PC-9 (cell line): ENCODE measurements at regions not wholly inside any gene's neighbourhood (a gene's known extent, or its start where the extent isn't known, plus 50 kb on each side); places are given as distances from the start of the nearest gene placed in this dataset.

Experiments
- BruUV-seq: library from RNA; stranded (reverse); fragments of 400-500 nt; replicated peaks from 2 replicates; lab custom pipeline; 2021; lab: Mats Ljungman, UMichigan
- CTCF ChIA-PET: fragments of 300-600 bp; sonication (Branson Sonifier 250); formaldehyde crosslinking; loops from one replicate; lab custom pipeline; 2022; ENCODE audit warnings: antibody characterized with exemption; lab: Charles Lee
- POLR2A ChIA-PET: fragments of 300-600 bp; sonication (Branson Sonifier 250); formaldehyde crosslinking; loops from one replicate; lab custom pipeline; 2022; ENCODE audit warnings: antibody characterized with exemption; ENCODE audit not compliant: unreplicated experiment; lab: Charles Lee
- DNase-seq, 2 experiments: peaks; one replicate each; pipeline versions ENCODE4 v3.0.0 to v3.0.0-alpha.2; 2015 to 2022; ENCODE audit warnings: mixed read lengths in 1 of 2
- H2AFZ ChIP-seq: fragments of 200-600 bp; sonication (generic); 2 replicates; pipeline ENCODE4 v1.8.1; 2017; ENCODE audit warnings: antibody characterized with exemption
- H3F3A ChIP-seq: fragments of 200-600 bp; sonication (generic); 2 replicates; pipeline ENCODE4 v1.8.1; 2017; ENCODE audit warnings: antibody characterized with exemption, mild to moderate bottlenecking, low read depth; ENCODE audit not compliant: insufficient read depth
- H3K27ac ChIP-seq: fragments of 200-600 bp; sonication (generic); 2 replicates; pipeline ENCODE4 v1.6.1; 2016; ENCODE audit warnings: mixed run types
- H3K27me3 ChIP-seq: fragments of 200-600 bp; sonication (generic); 2 replicates; pipeline ENCODE4 v1.6.1; 2016; ENCODE audit warnings: low read depth, mixed run types; ENCODE audit not compliant: insufficient read depth
- H3K36me3 ChIP-seq: fragments of 200-600 bp; sonication (generic); 2 replicates; pipeline ENCODE4 v1.6.1; 2016; ENCODE audit warnings: low read depth, mixed run types
- H3K4me1 ChIP-seq: fragments of 200-600 bp; sonication (generic); replicated peaks from 2 replicates; pipeline ENCODE4 v1.6.1; 2016; ENCODE audit warnings: mixed run types; ENCODE audit not compliant: insufficient read depth
- H3K4me2 ChIP-seq: fragments of 200-600 bp; sonication (generic); 2 replicates; pipeline ENCODE4 v1.6.1; 2017; ENCODE audit warnings: mixed run types
- H3K4me3 ChIP-seq: fragments of 200-600 bp; sonication (generic); 2 replicates; pipeline ENCODE4 v1.6.1; 2016; ENCODE audit warnings: mixed run types
- H3K79me2 ChIP-seq: fragments of 200-600 bp; sonication (generic); 2 replicates; pipeline ENCODE4 v1.6.1; 2017; ENCODE audit warnings: low read depth, mixed run types
- H3K9me2 ChIP-seq: fragments of 200-600 bp; sonication (generic); 2 replicates; pipeline ENCODE4 v1.8.1; 2017; ENCODE audit warnings: mild to moderate bottlenecking; ENCODE audit not compliant: insufficient read depth
- H3K9me3 ChIP-seq: fragments of 200-600 bp; sonication (generic); 2 replicates; pipeline ENCODE4 v1.8.1; 2016; ENCODE audit warnings: low read depth; ENCODE audit not compliant: insufficient read depth
- H4K20me1 ChIP-seq: fragments of 200-600 bp; sonication (generic); 2 replicates; pipeline ENCODE4 v1.8.1; 2017; ENCODE audit not compliant: insufficient read depth
- EZH2 ChIP-seq: fragments of 200-600 bp; sonication (generic); IDR thresholded peaks from 2 replicates; pipeline ENCODE4 v1.8.0; 2017; ENCODE audit warnings: antibody characterized with exemption, low read depth
- intact Hi-C: fragments of 100-400 bp; cut with micrococcal nuclease; formaldehyde crosslinking; loops from one replicate; pipeline ENCODE4 v1.10.0; 2022; ENCODE audit not compliant: unreplicated experiment
- TF ChIP-seq, protein P1 (sequence below): fragments of 200-600 bp; sonication (generic); conservative IDR thresholded peaks from 2 replicates; pipeline ENCODE4 v1.6.1; 2017; ENCODE audit warnings: mixed run types, antibody characterized with exemption, mild to moderate bottlenecking, moderate library complexity

- ChIA-PET POLR2A (no interaction called here), CTCF (no interaction called here)
- Histone ChIP-seq H3K27me3 (no peaks in the 10 kb centered on the region), H4K20me1 (no peaks in the 10 kb centered on the region), H3K9me2 (no peaks in the 10 kb centered on the region), H3K4me2 (no peak overlapping the region), H3K4me3 (no peak overlapping the region), H2AFZ (no peak overlapping the region), H3K27ac (no peak overlapping the region), H3K36me3 (no peaks in the 10 kb centered on the region), H3K4me1 (no peaks in the 10 kb centered on the region), H3K9me3 (no peaks in the 10 kb centered on the region), H3K79me2 (no peaks in the 10 kb centered on the region), H3F3A (no peaks in the 10 kb centered on the region)
- intact Hi-C loops, result no loop called here
- TF ChIP-seq, protein P1, sequence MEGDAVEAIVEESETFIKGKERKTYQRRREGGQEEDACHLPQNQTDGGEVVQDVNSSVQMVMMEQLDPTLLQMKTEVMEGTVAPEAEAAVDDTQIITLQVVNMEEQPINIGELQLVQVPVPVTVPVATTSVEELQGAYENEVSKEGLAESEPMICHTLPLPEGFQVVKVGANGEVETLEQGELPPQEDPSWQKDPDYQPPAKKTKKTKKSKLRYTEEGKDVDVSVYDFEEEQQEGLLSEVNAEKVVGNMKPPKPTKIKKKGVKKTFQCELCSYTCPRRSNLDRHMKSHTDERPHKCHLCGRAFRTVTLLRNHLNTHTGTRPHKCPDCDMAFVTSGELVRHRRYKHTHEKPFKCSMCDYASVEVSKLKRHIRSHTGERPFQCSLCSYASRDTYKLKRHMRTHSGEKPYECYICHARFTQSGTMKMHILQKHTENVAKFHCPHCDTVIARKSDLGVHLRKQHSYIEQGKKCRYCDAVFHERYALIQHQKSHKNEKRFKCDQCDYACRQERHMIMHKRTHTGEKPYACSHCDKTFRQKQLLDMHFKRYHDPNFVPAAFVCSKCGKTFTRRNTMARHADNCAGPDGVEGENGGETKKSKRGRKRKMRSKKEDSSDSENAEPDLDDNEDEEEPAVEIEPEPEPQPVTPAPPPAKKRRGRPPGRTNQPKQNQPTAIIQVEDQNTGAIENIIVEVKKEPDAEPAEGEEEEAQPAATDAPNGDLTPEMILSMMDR, result no peak
- TF ChIP-seq EZH2, result no peak
- no TSS peak for BruUV-seq
- no peak for DNase-seq
Observed at GRCh38 chr13:54972838-54973237, 1944.2 kb downstream of the OLFM4 start.

GRCh38 chr13:54975676-54976075 is 1947.1 kb downstream of the OLFM4 start:
- H3K36me3 ChIP-seq, result no peaks in the 10 kb centered on the region
- no peaks in the 10 kb centered on the region for H3K27me3 ChIP-seq
- no peak overlapping the region for H3K4me2 ChIP-seq
- no peak for DNase-seq
- no peaks in the 10 kb centered on the region for H3F3A ChIP-seq
- intact Hi-C loops, result no loop called here
- no peak overlapping the region for H3K4me3 ChIP-seq
- no peaks in the 10 kb centered on the region for H4K20me1 ChIP-seq
- H2AFZ ChIP-seq, result no peak overlapping the region
- CTCF ChIA-PET, result no interaction called here
- H3K4me1 ChIP-seq, result no peaks in the 10 kb centered on the region
- no peaks in the 10 kb centered on the region for H3K9me2 ChIP-seq
- no peaks in the 10 kb centered on the region for H3K79me2 ChIP-seq
- POLR2A ChIA-PET, result interaction anchor here (0.8 kb wide), 1 partner anchor 1924 kb away, joined by 3 read pairs; no protein-coding TSS in a partner anchor
- TF ChIP-seq, protein P1, result no peak
- TF ChIP-seq EZH2, result no peak
- no peak overlapping the region for H3K27ac ChIP-seq
- BruUV-seq, result no TSS peak
- H3K9me3 ChIP-seq, result no peaks in the 10 kb centered on the region

- H3K9me2 ChIP-seq, result no peaks in the 10 kb centered on the region
- H3K9me3 ChIP-seq, result no peaks in the 10 kb centered on the region
- no peak overlapping the region for H2AFZ ChIP-seq
- H3F3A ChIP-seq, result no peaks in the 10 kb centered on the region
- no peak overlapping the region for H3K4me3 ChIP-seq
- no peak for DNase-seq
- no peak overlapping the region for H3K4me2 ChIP-seq
- intact Hi-C loops, result no loop called here
- no peak overlapping the region for H3K27ac ChIP-seq
- H3K4me1 ChIP-seq, result no peaks in the 10 kb centered on the region
- no TSS peak for BruUV-seq
- H4K20me1 ChIP-seq, result no peaks in the 10 kb centered on the region
- no peaks in the 10 kb centered on the region for H3K27me3 ChIP-seq
- ChIA-PET POLR2A (no interaction called here), CTCF (no interaction called here)
- no peaks in the 10 kb centered on the region for H3K79me2 ChIP-seq
- H3K36me3 ChIP-seq, result no peaks in the 10 kb centered on the region
- TF ChIP-seq, protein P1, result no peak
- TF ChIP-seq EZH2, result no peak
Observed at GRCh38 chr13:54980651-54981050, 1952.0 kb downstream of the OLFM4 start.
